Amniotic epithelial cell (primary cell): ENCODE measurements at regions not wholly inside any gene's neighbourhood (a gene's known extent, or its start where the extent isn't known, plus 50 kb on each side); places are given as distances from the start of the nearest gene placed in this dataset.

ENCODE experiments used
- DNase-seq: peaks from one replicate; pipeline ENCODE4 v3.0.0-alpha.2; 2010; ENCODE audit warnings: low read depth

DNA sequence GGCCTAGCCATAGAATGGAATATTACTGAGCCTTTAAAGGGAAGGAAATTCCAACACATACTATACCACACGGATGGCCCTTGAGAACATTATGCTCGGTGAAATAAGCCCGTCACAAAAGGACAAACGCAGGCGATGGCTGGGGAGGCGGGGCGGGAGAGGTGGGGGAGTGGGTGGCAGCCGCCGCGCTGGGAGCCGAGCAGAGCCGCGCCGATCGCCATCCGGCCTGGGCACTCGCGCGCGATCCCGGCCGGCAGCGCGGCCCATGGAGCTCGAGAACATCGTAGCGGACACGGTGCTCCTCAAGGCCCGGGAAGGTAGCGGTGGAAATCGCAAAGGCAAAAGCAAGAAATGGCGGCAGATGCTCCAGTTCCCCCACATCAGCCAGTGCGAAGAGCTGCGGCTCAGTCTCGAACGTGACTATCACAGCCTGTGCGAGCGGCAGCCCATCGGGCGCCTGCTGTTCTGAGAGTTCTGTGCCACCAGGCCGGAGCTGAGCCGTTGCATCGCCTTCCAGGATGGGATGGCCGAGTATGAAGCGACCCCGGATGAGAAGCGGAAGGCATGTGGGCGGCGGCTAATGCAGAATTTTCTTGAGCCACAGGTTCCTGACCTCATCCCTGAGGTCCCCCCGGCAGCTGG lies 140.1 kb downstream of the ZDHHC20 start:
- DNase-seq: peak; percentile 5

GRCh38 chr13:21319869-21320641 lies 139.0 kb downstream of the ZDHHC20 start:
- DNase-seq: no peak

GRCh38 chr13:21320642-21321034 lies 138.5 kb downstream of the ZDHHC20 start:
- DNase-seq: no peak

GRCh38 chr13:21321269-21321668 lies 137.8 kb downstream of the ZDHHC20 start:
- DNase-seq: no peak

GRCh38 chr13:21322327-21322965 lies 136.7 kb downstream of the ZDHHC20 start:
- DNase-seq: no peak
